SU-DHL-6 (cell line): ENCODE measurements at regions not wholly inside any gene's neighbourhood (a gene's known extent, or its start where the extent isn't known, plus 50 kb on each side); places are given as distances from the start of the nearest gene placed in this dataset.

Experiments
- CTCF ChIP-seq: fragments of 200-600 bp; sonication (generic); IDR thresholded peaks from one replicate; pipeline ENCODE4 v1.5.1; 2017; ENCODE audit warnings: antibody characterized with exemption, mild to moderate bottlenecking, low read length, moderate library complexity; ENCODE audit not compliant: insufficient read depth, poor library complexity, severe bottlenecking
- EZH2phosphoT487 ChIP-seq: fragments of 200-600 bp; sonication (generic), shearing (Covaris generic); conservative IDR thresholded peaks from 2 replicates; pipeline ENCODE4 v1.6.1; 2018; ENCODE audit warnings: mild to moderate bottlenecking, antibody characterized with exemption, low read length, moderate library complexity, mixed read lengths

- TF ChIP-seq CTCF (no peak), EZH2phosphoT487 (no peak)
These were observed 205.9 kb upstream of the STK17B start for GRCh38 chr2:196376984-196377877.
